Adipose tissue (tissue), 3 donors: ENCODE measurements at regions not wholly inside any gene's neighbourhood (a gene's known extent, or its start where the extent isn't known, plus 50 kb on each side); places are given as distances from the start of the nearest gene placed in this dataset.

Experiments used
- H3K27ac ChIP-seq: one replicate; pipeline ENCODE4 v1.5.1; 2013; ENCODE audit warnings: low read depth, low read length
- WGBS, 3 donors: extraction: QIAGEN DNeasy Blood & Tissue Kit; methylation state at CpG; one replicate each; pipeline ENCODE4 v1.1.7; 2013; 5-methylcytosine and 5-hydroxymethylcytosine counted together
- donor health status: healthy with polysubstance abuse.
- donor health status: Bipolar disorder and iron deficiency.
- donor health status: healthy.

DNA sequence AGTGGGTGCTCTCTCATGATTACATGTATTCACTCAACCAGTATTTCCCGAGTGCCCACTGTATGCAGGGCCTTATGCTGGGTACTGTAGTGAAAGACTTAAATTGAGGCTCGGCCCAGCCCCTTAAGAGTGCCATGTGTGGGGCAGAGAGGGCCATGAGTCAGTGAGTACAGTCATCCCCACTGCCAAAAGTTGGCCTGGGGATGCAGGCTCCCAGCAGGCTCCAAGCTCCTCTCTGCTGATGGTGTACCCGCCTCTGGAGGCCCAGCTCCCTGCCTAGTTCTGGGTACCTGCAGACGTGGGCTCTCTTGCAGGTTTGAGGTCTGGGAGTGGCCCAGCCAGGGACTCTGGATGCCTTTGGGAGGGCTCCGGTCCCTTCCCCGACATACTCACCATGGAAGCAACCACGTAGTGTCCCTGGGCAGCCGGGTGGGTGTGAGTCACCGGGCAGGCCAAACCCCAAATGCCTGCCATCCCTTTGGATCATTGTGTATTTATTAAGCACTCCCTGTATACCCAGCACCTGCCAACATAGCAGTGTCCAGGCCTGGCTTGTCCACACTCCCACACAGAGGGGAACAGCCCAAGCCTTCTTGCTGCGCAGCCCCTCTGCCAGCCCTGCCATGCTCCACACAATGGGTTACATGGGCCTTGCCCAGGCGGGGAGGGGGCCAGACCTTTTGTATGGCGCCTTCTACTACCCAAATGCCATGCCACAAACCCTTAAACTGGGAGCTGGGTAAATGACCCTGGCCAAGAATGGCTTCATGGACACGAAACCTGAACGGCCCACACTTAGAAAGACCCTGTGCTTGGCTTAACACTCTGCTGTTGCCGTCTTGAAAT lies 153.6 kb downstream of the VEGFA start:
- no peak overlapping the region for H3K27ac ChIP-seq
- 84 to 92% (median 84%) methylated on average over 15 of the region's 15 CpGs for WGBS, 3 donors

DNA sequence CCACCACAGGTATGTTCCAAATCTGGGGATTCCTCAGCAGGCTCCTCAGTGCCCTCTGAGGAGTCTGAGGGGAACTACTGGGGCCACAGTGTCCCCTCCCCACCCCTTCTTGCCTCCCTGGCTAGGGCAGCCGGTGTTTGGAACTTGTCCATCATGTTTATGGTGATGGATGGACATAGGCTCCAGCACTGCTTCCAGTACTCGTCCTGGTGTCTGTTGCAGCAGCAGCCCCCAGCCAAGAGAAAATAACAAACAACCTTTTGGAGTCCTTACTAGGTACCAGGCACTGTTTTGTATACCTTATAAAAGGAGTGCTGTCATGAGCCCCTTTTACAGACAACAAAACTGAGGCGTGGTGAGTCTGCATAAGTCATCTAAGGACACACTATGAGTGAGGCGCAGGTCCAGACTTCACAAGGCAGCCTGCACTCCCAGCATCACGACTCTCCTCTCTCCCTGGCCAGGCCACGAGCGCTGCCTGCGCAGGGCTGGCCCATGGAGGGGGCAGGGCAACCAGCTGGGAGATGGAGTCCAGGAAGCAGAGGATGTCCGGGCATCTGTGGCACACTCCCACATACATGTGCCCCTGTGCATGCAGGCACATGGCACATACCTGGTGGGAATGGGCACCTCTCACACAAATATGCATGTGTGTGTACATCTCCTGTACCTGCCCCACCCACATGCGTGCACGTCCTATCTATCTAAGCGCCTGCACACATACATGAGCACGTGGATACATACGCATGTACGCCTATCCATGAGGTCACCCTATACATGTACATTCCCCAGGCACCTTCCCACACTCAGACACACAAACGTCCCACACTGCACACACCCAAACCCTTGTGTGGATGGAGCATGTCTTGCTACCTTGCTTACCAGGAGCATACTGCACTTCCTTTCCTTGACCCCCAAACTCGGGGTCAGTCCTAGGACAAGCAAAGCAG lies 152.7 kb downstream of the VEGFA start:
- H3K27ac ChIP-seq: no peak overlapping the region
- WGBS, 3 donors: 85 to 91% (median 88%) methylated on average over 17 of the region's 17 CpGs

DNA sequence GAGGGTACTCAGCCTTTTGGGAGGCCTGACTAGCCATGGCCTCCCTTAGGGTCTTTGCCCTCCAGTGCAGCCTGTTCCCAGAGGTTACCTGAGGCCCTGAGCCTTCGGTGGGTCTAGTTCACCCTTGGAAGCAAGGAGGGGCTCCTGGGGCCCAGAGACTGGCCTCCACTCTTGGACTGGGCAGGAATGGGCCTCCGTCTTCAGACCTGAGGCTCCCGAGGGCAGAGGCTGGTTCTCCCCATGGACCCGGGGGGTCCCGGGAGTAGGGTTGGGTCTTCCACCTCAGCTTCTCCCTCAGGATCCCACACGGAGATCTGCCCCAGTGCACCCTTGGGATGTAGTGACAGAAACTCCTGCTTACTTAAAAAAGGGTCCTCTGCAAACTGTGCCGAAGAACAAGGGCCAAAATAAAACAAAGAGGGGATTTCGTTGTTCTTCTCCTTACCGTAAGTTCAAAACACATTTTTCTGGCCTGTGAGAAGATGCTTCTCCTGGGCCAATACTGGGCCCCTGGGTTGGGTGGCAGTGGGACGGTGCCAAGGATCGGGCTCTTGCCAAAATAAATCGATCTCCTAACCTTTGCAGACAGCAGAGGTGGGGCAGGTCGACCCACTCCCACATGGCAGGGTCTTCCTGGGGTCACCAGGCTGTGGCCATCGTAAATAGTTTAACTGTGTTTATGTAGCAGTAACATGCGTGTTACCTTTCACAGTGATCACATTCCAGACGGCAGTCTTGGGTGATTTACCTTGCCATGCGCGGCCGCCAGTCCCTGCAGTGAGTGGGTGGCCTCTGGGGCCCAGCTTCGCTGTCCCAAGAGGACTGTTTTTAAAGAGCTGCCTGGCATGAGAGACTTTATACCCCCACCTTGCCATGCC lies 151.8 kb downstream of the VEGFA start:
- 85 to 91% (median 90%) methylated on average over 20 of the region's 20 CpGs for WGBS, 3 donors

DNA sequence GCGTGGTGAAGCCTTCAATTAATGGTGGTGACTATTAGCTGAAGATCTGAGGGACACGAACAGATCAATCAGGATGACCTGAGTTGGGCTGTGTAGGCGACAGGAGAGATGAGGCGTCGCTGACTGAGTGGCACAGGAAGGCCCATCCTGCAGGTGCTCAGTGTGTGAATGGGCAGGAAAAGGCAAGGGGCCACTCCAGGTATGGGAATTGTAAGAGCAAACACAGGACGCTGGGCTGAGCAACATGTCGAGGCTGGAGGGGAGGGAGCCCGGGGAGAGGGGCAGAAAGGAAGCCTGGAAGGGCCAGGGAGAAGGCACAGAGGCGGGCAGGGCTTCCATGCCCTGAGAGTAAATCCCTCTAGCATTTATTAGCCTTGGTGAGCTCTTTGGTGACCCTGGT lies 151.0 kb downstream of the VEGFA start:
- 84 to 88% (median 87%) methylated on average over 9 of the region's 9 CpGs for whole genome bisulfite sequencing, 3 donors
- H3K27ac ChIP-seq: no peak overlapping the region

More for the DNA sequence above, 151.8 kb downstream of the VEGFA start:
- no peak overlapping the region for H3K27ac ChIP-seq

DNA sequence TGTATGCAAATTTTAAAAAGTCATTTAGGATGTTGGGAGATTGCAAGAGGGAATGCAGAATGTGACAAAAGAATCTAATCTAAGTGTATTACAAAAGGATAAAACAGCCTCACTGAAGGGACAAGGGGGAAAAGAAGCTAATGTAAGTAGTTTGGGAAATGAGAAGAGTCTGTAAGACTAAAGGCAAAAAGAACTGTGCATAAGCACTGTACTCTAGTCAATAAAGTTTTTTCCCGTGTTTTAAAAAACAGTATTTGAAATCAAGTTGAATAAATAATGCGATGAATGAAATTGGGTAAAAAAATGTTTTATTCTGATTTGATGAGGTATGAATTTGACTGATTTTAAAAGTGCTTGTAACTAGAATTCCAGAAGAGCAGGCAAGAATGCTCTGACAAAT lies 149.8 kb downstream of the VEGFA start:
- 69 to 96% (median 79%) methylated on average over 2 of the region's 2 CpGs for WGBS, 3 donors

DNA sequence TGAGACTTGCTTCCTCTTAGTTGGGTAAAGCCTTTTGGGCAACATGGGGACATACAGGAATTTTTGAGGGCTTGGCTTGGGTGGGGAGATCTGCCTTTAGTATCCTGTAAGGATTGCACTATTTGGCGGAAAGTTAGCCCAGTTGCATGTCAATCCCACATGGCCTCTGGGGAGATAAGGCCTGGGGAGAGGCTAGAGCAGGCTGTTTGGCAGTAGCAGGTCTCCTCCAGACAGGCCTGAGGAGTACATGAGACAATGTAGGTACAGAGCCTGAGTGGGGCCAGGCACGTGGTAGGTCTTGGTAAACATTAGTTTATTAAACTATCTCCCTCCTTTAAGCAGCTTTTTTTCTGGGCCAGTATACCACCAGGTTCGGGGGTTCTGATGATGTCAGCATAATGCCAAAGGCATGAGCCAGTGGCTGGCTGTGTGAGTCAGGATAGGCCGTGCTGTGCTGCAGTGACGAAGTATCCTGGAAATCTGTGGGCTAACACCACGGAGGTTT lies 147.9 kb downstream of the VEGFA start:
- 70 to 75% (median 73%) methylated on average over 6 of the region's 6 CpGs for WGBS, 3 donors
- no peak overlapping the region for H3K27ac ChIP-seq

More for the DNA sequence above, 149.8 kb downstream of the VEGFA start:
- H3K27ac ChIP-seq: no peak overlapping the region

DNA sequence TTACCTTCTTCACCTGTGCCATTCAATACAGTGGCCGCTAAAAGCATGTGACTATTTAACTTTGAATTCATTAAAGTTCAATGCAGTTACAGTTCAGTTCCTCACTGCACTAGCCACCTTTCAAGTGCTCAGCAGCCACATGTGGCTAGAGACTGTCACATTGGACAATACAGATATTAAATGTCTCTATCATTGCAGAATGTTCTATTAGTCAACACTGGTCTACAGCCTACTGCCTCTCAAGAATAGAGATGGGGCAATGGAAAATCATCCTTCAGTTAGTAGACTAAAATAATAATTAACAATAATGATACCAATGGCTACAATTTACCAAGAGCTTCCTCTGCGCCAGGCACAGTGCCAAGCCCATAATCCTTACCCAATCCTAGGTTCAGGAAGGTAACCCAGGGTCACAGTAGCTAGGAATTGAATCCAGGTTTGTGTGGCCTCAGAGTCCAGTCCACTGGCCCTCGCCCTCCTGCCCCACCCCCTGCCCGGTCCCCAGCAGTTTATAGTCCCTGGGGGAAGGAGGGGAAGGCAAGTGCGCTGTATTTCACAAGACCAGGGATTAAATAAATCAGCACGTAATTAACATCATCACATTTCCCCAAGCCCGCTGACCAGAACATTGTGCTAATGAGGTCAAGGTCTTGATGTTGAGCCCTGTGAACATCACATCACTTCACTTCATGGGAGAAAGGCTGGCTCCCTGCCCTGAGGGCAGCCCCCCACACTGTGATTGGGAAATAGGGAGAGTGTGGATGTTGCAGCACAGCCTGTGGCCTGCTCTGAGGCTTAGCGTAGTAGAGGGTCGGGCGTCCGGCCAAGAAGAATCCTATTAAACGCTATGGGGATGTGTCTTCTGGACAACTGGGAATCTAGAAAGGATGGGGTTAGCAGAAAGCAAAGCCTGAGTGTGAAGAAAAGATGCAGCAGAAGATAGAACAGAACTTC lies 147.2 kb downstream of the VEGFA start:
- 41 to 52% (median 46%) methylated on average over 12 of the region's 12 CpGs for WGBS, 3 donors

DNA sequence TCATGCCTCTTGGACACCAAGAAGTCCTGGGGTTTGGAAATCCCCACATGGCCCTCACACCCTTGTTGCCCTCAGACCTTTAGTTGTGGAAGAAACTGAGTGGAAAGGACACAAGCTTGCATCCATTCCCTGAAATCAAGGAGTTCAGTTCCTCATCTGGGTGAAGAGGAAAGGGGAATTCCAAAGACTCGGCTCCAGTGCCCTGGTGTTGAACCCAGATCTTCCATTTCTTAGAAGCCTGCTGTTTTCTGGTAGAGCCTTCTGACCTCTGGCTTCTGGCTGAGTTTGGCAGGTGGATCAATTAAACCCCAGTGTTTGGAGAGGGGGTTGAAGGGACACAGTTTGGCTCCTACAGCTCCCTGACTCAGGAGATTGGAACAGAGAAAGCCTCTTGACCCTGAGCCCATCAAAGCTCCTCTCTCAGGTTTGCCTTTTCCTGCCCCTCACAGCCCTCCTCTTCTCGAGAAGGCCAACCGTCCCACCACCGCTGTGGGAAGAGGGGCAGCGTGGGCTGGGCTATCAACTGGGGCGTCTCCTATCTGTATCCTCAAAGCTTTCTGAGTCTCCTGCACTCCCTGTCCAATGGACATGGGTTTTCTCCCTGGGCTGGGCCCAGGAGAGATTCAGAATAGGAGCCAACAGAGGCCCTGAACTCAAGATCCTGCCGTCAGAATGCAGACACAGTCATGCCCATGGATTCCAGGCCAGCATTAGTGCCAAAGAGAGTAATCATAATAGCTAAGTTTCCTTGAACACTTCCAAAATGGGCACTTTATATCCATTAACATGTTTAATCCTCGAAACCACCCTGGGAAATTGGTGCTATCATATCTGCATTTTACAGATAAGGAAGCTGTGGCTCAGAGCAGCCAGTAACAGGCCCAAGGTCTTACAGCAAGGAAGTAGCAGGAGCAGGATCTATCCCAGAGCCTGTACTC lies 146.2 kb downstream of the VEGFA start:
- no peak overlapping the region for H3K27ac ChIP-seq
- 25 to 77% (median 72%) methylated on average over 8 of the region's 8 CpGs for WGBS, 3 donors

More for the DNA sequence above, 147.2 kb downstream of the VEGFA start:
- no peak overlapping the region for H3K27ac ChIP-seq

DNA sequence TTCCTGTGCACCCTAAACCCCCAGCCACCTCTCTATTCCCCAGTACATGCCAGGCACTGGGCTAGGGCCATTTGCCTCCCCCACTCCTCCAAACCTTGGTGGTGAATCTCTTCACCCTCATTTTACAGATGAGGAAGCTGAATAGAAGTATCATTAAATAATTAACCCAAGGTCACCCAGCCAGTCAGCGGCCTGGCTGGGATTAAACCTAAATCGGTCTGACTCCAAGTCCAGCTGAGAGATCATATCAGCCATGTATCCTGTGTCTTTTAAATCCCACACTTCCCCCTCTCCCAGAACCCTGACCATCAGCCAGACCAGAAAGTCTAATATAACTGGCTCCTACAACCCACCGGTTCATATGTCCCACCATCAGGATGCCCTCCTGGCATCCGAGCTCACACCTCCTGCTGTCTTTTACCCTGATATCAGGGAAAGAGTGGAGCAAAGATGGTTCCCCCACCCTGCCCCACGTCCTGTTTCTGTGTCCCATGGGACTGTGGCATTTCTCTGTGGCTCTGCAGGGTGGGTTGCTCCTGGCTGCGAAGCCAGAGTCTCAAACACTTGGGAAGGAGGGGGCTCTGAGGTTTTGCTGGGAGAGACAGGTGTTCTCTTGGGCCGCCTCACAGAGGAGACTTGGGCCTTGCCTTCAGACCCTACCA lies 145.3 kb downstream of the VEGFA start:
- H3K27ac ChIP-seq: no peak overlapping the region
- 75 to 91% (median 89%) methylated on average over 7 of the region's 7 CpGs for WGBS, 3 donors

DNA sequence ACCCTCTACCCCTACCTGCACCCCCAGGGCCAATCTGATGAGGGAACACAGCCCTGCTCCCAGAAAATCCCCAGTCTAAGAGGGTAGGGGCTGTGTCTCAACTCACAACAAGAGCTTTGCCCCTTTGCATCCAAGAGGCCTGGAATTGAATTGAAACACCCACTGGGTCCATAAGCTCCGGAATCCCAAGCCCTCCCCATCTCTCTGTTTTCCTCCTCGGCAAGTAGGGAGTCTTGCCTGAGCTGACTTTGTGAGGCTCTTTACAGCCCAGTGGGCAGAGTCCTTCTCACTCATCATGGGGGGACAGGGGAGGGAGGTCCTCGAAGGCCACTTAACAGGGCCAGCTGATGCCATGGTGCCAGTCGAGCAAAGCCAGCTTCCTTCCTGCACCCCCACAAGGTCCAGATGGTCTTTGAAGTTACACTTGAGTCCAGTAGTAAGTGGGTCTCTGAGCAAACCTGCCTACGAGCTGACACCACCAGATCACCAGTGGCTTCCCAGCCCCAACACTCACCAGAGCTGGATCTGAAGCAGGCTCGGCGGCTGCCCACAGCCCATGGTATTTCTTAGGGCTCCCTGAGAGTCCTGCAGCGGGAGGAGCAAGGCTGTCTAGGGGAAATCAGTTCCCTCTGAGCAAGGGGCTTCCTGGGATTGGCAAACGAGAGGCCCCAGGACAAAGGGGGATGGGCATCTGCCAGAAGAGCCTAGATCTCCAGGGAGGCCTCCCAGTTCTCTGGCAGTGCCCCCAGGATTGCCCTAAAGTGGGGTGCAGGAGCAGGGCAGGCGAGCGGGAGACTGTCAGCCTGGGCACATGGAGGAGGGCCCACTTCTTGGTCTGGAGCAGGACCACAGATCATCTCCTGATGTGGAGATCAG lies 144.5 kb downstream of the VEGFA start:
- 88 to 93% (median 90%) methylated on average over 11 of the region's 11 CpGs for WGBS, 3 donors
- no peak overlapping the region for H3K27ac ChIP-seq

DNA sequence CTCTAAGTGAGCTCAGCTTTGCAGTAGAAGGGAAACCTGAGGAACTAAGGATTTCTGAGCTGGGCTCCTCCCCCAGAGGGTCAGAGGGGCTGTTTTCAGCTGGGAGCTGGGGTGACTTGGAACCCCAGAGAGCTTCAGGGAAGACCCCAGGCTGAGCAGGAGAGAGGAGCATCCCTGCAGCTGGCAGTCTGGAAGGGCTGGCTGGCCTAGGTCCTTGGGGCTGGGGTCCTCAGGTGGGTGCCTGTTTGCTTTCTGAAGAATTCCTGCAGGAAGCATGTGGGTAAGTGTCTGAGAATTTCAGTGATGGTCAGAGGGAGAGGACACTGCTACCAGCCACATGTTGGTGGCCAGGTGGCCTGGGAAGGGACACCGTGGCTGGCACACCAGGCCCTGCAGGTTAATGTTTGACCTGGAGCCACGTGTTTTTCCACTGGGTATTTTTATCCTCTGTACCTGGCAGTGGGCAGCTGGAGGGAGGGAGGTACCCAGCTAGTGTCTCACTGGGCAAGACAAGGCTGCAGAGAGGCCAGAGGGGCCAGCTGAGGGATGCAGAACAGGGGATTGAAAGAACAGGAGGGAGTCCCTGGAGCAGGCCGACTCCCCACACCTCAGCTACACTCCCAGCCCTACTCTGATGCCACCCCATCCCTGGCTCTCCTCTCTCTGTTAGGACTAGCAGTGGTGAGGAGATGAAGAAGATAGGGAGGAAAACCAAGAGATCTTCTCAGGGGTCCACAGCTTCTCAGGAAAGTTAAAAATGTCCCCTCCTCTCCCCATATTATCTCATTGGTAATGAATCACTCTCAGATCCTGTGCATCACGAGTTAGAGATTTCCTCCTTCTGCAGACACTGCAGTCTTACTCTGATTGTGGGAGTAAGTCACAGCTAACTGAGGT lies 143.6 kb downstream of the VEGFA start:
- 26 to 76% (median 74%) methylated on average over 4 of the region's 4 CpGs for WGBS, 3 donors
- no peak overlapping the region for H3K27ac ChIP-seq

DNA sequence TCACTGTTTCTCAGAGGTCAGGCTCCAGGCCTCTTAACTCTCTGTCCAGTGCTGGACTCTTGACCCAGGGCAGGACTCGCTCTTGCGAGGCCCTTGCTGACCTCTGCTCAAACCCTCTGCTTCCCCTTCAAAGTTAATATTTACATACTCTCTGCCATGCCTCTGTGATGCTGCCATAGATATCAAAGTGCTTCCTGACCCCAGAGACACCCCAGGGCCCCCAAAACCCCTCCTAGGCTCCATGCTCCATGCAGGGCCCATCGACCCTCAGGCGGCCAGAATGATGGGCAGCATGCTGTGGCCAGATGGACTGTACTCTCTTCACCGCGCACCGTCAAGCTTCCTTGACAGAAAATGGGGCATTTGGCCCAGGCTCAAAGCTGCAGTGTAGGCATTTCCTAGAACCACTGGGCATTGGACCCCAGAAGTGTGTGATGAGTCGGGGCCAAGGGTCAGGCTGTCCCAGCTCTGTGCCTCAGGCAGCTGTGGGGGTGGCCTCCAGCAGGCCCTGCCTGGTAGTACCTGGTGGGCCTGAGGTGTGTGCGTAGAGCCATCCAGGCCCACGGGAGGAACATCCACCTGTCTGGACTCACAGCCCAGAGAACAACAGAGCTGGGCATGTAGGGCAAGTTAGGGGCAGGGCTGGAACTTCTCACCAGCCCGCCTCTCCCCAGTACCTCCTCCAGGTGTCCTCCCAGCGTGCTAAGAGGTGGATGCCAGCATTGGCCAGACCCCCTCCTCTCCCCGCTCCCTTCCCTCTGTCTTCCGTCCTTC lies 142.8 kb downstream of the VEGFA start:
- WGBS, 3 donors: 69 to 84% (median 84%) methylated on average over 14 of the region's 14 CpGs

DNA sequence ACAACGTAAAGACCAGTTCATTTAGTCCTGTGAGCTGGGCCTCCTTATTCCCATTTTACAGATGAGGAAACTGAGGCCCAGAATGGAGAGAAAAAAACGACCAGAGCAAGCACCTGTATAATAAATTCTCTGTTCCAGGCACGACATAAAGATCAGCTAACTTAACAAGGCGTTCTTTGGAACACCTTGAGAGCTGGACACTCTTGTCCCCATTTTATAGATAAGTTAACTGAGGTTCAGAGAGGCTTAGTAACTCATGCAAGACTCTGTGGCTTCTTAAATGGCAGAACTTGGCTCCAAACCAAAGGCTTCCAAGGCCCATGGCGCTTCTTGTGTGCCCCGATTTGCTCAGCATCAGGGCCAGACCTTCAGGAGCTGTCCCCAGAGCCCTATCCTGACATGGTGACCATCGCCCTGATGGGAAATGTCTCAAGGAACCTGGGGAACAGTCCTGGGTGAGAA lies 142.1 kb downstream of the VEGFA start:
- H3K27ac ChIP-seq: no peak overlapping the region
- 76 to 87% (median 87%) methylated on average over 7 of the region's 7 CpGs for WGBS, 3 donors

More for the DNA sequence above, 142.8 kb downstream of the VEGFA start:
- no peak overlapping the region for H3K27ac ChIP-seq
